ENCODE measurements at regions not wholly inside any gene's neighbourhood (a gene's known extent, or its start where the extent isn't known, plus 50 kb on each side); places are given as distances from the start of the nearest gene placed in this dataset.

DNA sequence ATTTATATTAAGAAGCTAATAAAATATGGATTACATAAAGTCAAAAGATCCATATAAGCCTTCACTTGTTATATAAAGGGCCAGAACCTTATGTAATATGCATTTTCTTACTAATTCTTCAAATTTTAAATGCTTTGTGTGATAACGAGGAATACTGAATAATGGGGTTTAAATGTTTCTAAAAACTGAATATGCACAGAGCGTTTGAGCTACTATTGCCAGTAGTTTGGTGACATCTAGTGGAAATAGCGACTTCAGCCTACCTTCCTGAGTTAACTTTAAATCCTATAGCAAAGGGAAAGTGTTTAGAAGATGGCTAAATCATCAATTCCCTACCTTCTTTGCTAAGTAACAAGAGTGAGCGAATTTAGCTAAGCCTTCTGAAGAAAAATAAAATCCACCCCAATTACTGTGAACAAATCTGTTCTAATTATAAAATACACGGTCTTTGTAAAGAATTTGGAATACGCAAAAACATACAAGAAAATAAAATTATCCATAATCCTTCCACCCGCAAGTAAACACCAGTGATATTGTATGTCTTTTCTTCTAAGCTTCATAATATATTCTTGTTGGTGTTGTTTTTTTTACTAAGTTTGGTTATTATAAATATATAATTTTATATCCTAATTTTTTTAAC is 115.5 kb upstream of the G2E3 start:
- Mint-ChIP-seq H3K27me3 (no peaks in the 10 kb centered on the region), H3K9me3 (ENCODE audit: low read depth) (no peaks in the 10 kb centered on the region), H3K27ac (no peak overlapping the region), H3K4me3 (ENCODE audit: low read depth) (no peak overlapping the region), H3K4me1 (ENCODE audit: low read depth) (peaks cover 1% of the 10 kb centered on the region), H3K36me3 (ENCODE audit: insufficient read depth) (no peaks in the 10 kb centered on the region)
- no peak for DNase-seq (ENCODE audit: low spot score, unreplicated experiment)
- TF ChIP-seq CTCF (IDR thresholded peaks at IDR 0.05; ENCODE audit: unreplicated experiment) = peak; percentile 80

- no peak for TF ChIP-seq CTCF (IDR thresholded peaks at IDR 0.05; ENCODE audit: unreplicated experiment)
- no peaks in the 10 kb centered on the region for H3K9me3 Mint-ChIP-seq (ENCODE audit: low read depth)
- no peaks in the 10 kb centered on the region for H3K36me3 Mint-ChIP-seq (ENCODE audit: insufficient read depth)
- DNase-seq (ENCODE audit: low spot score, unreplicated experiment) = no peak
- no peak overlapping the region for H3K27ac Mint-ChIP-seq
- H3K4me1 Mint-ChIP-seq (ENCODE audit: low read depth) = peaks cover 1% of the 10 kb centered on the region
- no peaks in the 10 kb centered on the region for H3K27me3 Mint-ChIP-seq
- no peak overlapping the region for H3K4me3 Mint-ChIP-seq (ENCODE audit: low read depth)
Measured at GRCh38 chr14:30444451-30444850, 114.5 kb upstream of the G2E3 start.

DNA sequence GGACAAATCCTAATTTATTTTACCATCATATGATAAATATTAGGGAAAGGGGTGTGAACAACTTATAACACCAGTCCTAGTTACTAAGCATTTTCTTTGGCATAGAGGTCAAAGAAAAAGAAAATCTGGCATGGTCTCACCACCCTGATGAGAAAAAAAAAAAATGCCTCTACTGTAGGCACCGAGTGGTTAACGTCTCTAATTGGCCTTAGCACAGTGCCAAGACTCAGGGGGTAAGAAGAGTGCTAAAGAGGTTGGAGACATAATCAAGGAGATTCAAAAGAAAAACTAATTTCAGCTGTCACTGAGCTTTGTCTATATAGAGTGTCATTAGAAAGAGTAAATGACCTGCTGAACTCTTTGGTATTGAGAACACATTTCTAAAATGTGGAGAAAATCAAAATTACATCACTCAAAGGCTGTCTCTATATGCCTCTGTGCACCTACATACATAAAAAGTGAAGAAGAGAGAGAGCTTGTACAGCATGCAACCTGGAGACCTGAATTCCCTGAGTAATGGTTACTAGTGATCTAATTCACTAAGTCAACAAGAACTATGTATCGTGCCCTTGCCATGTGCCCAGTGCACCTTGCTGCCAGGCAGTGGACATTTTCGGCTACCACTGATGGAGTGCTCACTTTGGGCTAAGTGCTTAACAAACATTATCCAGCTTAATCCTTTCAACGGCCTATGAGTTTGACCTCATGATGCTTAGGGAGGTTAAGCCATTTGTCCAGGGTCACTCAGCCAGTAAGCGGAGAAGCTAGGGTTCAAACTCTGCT is 113.8 kb upstream of the G2E3 start:
- TF ChIP-seq CTCF (IDR thresholded peaks at IDR 0.05; ENCODE audit: unreplicated experiment) = no peak
- H3K4me1 Mint-ChIP-seq (ENCODE audit: low read depth) = peaks cover 1% of the 10 kb centered on the region
- no peak for DNase-seq (ENCODE audit: low spot score, unreplicated experiment)
- no peaks in the 10 kb centered on the region for H3K9me3 Mint-ChIP-seq (ENCODE audit: low read depth)
- H3K27ac Mint-ChIP-seq = no peak overlapping the region
- no peak overlapping the region for H3K4me3 Mint-ChIP-seq (ENCODE audit: low read depth)
- H3K27me3 Mint-ChIP-seq = no peaks in the 10 kb centered on the region
- H3K36me3 Mint-ChIP-seq (ENCODE audit: insufficient read depth) = no peaks in the 10 kb centered on the region

DNA sequence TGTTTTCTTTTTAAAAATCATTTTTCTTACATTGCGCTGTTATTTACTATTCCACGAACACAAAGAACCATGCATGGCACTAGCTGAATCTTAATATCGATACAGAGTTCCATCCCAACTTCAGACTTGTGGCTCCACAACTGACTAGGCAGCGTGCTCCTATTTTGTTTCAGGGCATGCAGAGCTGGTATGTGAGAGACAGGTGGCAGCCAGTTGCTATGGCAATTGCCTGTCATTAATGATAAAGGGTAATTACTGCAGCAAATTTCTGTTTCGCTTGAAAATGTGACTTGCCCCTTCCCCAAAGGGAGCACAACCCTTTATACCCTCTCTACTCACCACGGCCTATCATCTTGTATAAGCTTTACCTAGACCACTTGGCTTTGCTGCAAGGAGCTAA is 113.1 kb upstream of the G2E3 start:
- Mint-ChIP-seq H3K36me3 (ENCODE audit: insufficient read depth) (no peaks in the 10 kb centered on the region), H3K27ac (no peak overlapping the region), H3K4me1 (ENCODE audit: low read depth) (peaks cover 4% of the 10 kb centered on the region), H3K9me3 (ENCODE audit: low read depth) (no peaks in the 10 kb centered on the region), H3K4me3 (ENCODE audit: low read depth) (no peak overlapping the region), H3K27me3 (no peaks in the 10 kb centered on the region)
- no peak for DNase-seq (ENCODE audit: low spot score, unreplicated experiment)
- TF ChIP-seq CTCF (IDR thresholded peaks at IDR 0.05; ENCODE audit: unreplicated experiment) = no peak

GRCh38 chr14:30450631-30451545 is 108.1 kb upstream of the G2E3 start:
- Mint-ChIP-seq H3K9me3 (ENCODE audit: low read depth) (no peaks in the 10 kb centered on the region), H3K36me3 (ENCODE audit: insufficient read depth) (no peaks in the 10 kb centered on the region), H3K4me1 (ENCODE audit: low read depth) (peaks cover 3% of the 10 kb centered on the region), H3K27ac (peak overlapping the region; percentile 18), H3K27me3 (no peaks in the 10 kb centered on the region), H3K4me3 (ENCODE audit: low read depth) (no peak overlapping the region)
- no peak for DNase-seq (ENCODE audit: low spot score, unreplicated experiment)
- TF ChIP-seq CTCF (IDR thresholded peaks at IDR 0.05; ENCODE audit: unreplicated experiment) = no peak

All from progenitor cell of endocrine pancreas (in vitro differentiated cells).